ENCODE measurements at regions not wholly inside any gene's neighbourhood (a gene's known extent, or its start where the extent isn't known, plus 50 kb on each side); places are given as distances from the start of the nearest gene placed in this dataset.

GRCh38 chr1:5098981-5099385 lies 444.6 kb downstream of the AJAP1 start:
- POLR2A ChIA-PET: no interaction called here
- in situ Hi-C loops (cut with MboI): no loop called here
- Histone ChIP-seq H3K4me2 (ENCODE audit: control insufficient read depth, insufficient read depth) (no peak overlapping the region), H3K9me3 (replicated peaks; ENCODE audit: control insufficient read depth, insufficient read depth, low read length) (no peaks in the 10 kb centered on the region), H3K36me3 (ENCODE audit: control insufficient read depth in 2 of 2, insufficient read depth in 2 of 2, low read length in 1 of 2) (no peaks in the 10 kb centered on the region), H3K4me1 (ENCODE audit: control insufficient read depth, insufficient read depth, low read length) (no peaks in the 10 kb centered on the region), H3K27ac (ENCODE audit: control insufficient read depth, insufficient read depth) (no peak overlapping the region), H3K4me3 (no peak overlapping the region), H2AFZ (ENCODE audit: control insufficient read depth, low read depth, low read length) (no peak overlapping the region), H4K20me1 (ENCODE audit: control insufficient read depth, insufficient read depth) (no peaks in the 10 kb centered on the region), H3K79me2 (ENCODE audit: control insufficient read depth, insufficient read depth, low read length) (no peaks in the 10 kb centered on the region), H3K9ac (ENCODE audit: control insufficient read depth, insufficient read depth, low read length) (no peak overlapping the region), H3K27me3 (replicated peaks in 1 of 2; ENCODE audit: control insufficient read depth in 2 of 2, insufficient read depth in 2 of 2, low read length in 1 of 2) (no peaks in the 10 kb centered on the region)
- SMC1A ChIA-PET (ENCODE audit: uncharacterized antibody, unreplicated experiment): no interaction called here
- no peak for TF ChIP-seq PAX5 (IDR thresholded peaks at IDR 0.05; ENCODE audit: borderline replicate concordance, low read depth, low read length)
- TF ChIP-seq JUNB (IDR thresholded peaks at IDR 0.05): no peak
- TF ChIP-seq, protein P1, sequence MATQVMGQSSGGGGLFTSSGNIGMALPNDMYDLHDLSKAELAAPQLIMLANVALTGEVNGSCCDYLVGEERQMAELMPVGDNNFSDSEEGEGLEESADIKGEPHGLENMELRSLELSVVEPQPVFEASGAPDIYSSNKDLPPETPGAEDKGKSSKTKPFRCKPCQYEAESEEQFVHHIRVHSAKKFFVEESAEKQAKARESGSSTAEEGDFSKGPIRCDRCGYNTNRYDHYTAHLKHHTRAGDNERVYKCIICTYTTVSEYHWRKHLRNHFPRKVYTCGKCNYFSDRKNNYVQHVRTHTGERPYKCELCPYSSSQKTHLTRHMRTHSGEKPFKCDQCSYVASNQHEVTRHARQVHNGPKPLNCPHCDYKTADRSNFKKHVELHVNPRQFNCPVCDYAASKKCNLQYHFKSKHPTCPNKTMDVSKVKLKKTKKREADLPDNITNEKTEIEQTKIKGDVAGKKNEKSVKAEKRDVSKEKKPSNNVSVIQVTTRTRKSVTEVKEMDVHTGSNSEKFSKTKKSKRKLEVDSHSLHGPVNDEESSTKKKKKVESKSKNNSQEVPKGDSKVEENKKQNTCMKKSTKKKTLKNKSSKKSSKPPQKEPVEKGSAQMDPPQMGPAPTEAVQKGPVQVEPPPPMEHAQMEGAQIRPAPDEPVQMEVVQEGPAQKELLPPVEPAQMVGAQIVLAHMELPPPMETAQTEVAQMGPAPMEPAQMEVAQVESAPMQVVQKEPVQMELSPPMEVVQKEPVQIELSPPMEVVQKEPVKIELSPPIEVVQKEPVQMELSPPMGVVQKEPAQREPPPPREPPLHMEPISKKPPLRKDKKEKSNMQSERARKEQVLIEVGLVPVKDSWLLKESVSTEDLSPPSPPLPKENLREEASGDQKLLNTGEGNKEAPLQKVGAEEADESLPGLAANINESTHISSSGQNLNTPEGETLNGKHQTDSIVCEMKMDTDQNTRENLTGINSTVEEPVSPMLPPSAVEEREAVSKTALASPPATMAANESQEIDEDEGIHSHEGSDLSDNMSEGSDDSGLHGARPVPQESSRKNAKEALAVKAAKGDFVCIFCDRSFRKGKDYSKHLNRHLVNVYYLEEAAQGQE (IDR thresholded peaks at IDR 0.05; ENCODE audit: low read depth, low read length): no peak
- TF ChIP-seq ZZZ3 (IDR thresholded peaks at IDR 0.05; ENCODE audit: control insufficient read depth, insufficient read length, low read depth): no peak
- TF ChIP-seq MAX (IDR thresholded peaks at IDR 0.05; ENCODE audit: low read depth, low read length): no peak
- TF ChIP-seq TCF12 (IDR thresholded peaks at IDR 0.05; ENCODE audit: low read depth, low read length): no peak
- TF ChIP-seq CHD4 (IDR thresholded peaks at IDR 0.05): no peak
- TF ChIP-seq ZNF217 (IDR thresholded peaks at IDR 0.05): no peak
- no peak for TF ChIP-seq MEF2A (IDR thresholded peaks at IDR 0.05; ENCODE audit: insufficient read depth, low read depth, low read length)
- no peak for TF ChIP-seq MTA2 (IDR thresholded peaks at IDR 0.05; ENCODE audit: low read depth)
- TF ChIP-seq ASH2L (IDR thresholded peaks at IDR 0.05; ENCODE audit: borderline replicate concordance, low read depth): no peak
- TF ChIP-seq SKIL (IDR thresholded peaks at IDR 0.05; ENCODE audit: low read depth, poor library complexity, severe bottlenecking): no peak
- RAD21 ChIA-PET (ENCODE audit: unreplicated experiment): no interaction called here
- no TSS peak for BruUV-seq (replicated peaks)
- DNase-seq (ENCODE audit: low read depth, low spot score): no peak
- intact Hi-C loops (cut with micrococcal nuclease; ENCODE audit: unreplicated experiment): no loop called here
- CTCF ChIA-PET: no interaction called here
- FAIRE-seq: no peak
- no peak for ATAC-seq
- 16% methylated on average over 5 of the region's 5 CpGs for WGBS (ENCODE audit: insufficient coverage, insufficient replicate concordance, low lambda C conversion rate, missing lambda C conversion rate)
